Urothelium cell line (cell line): ENCODE measurements at regions not wholly inside any gene's neighbourhood (a gene's known extent, or its start where the extent isn't known, plus 50 kb on each side); places are given as distances from the start of the nearest gene placed in this dataset.
A peak's percentile ranks its signal among the peaks of the same experiment; 100 is the strongest.

ENCODE experiments used
- DNase-seq: peaks from one replicate; pipeline ENCODE4 v3.0.0; 2011; ENCODE audit warnings: low spot score, mixed read lengths
- FAIRE-seq: peaks from 2 replicates; lab custom pipeline; 2011; peaks lifted over from hg19 to GRCh38; lab: Jason Lieb, UNC

GRCh38 chr14:98018628-98019027 is 1221.4 kb downstream of the VRK1 start:
- no peak for FAIRE-seq
- no peak for DNase-seq

- FAIRE-seq (no peak), DNase-seq (no peak)
These were observed 1225.6 kb downstream of the VRK1 start for GRCh38 chr14:98022541-98023520.

- FAIRE-seq (no peak), DNase-seq (no peak)
These were observed 1231.0 kb downstream of the VRK1 start for GRCh38 chr14:98028162-98028561.

- FAIRE-seq (no peak), DNase-seq (no peak)
These were observed 1236.6 kb downstream of the BCL11B start for GRCh38 chr14:98035396-98035795.

GRCh38 chr14:98037831-98038230 is 1234.2 kb downstream of the BCL11B start:
- DNase-seq (no peak), FAIRE-seq (no peak)

- DNase-seq (no peak), FAIRE-seq (no peak)
These were observed 1215.1 kb downstream of the BCL11B start for GRCh38 chr14:98056946-98057345.

- DNase-seq (no peak), FAIRE-seq (no peak)
These were observed 1212.9 kb downstream of the BCL11B start for GRCh38 chr14:98059106-98059505.

GRCh38 chr14:98062083-98062482 is 1209.9 kb downstream of the BCL11B start:
- no peak for DNase-seq
- FAIRE-seq, result no peak

- DNase-seq (peak; percentile 67), FAIRE-seq (no peak)
These were observed 1202.3 kb downstream of the BCL11B start for GRCh38 chr14:98069712-98070171.

- DNase-seq (peak; percentile 8), FAIRE-seq (no peak)
These were observed 1201.5 kb downstream of the BCL11B start for GRCh38 chr14:98070536-98070935.

GRCh38 chr14:98074111-98074510 is 1197.9 kb downstream of the BCL11B start:
- no peak for FAIRE-seq
- DNase-seq, result no peak

- FAIRE-seq (no peak), DNase-seq (no peak)
These were observed 1194.8 kb downstream of the BCL11B start for GRCh38 chr14:98077176-98077575.

- no peak for FAIRE-seq
- DNase-seq, result no peak
These were observed 1189.2 kb downstream of the BCL11B start for GRCh38 chr14:98082833-98083232.

GRCh38 chr14:98085751-98086150 is 1186.2 kb downstream of the BCL11B start:
- FAIRE-seq (no peak), DNase-seq (no peak)

GRCh38 chr14:98093111-98093510 is 1178.9 kb downstream of the BCL11B start:
- FAIRE-seq (no peak), DNase-seq (no peak)

GRCh38 chr14:98099527-98099926 is 1172.5 kb downstream of the BCL11B start:
- no peak for DNase-seq
- FAIRE-seq, result no peak

GRCh38 chr14:98101323-98101722 is 1170.7 kb downstream of the BCL11B start:
- DNase-seq (no peak), FAIRE-seq (no peak)

GRCh38 chr14:98103705-98104104 is 1168.3 kb downstream of the BCL11B start:
- FAIRE-seq (no peak), DNase-seq (no peak)

- FAIRE-seq, result no peak
- DNase-seq, result no peak
These were observed 1162.7 kb downstream of the BCL11B start for GRCh38 chr14:98109326-98109725.

GRCh38 chr14:98112194-98112780 is 1159.7 kb downstream of the BCL11B start:
- FAIRE-seq (no peak), DNase-seq (no peak)

- DNase-seq (peak; percentile 54), FAIRE-seq (no peak)
These were observed 1157.7 kb downstream of the BCL11B start for GRCh38 chr14:98114122-98114895.
